ENCODE measurements at regions not wholly inside any gene's neighbourhood (a gene's known extent, or its start where the extent isn't known, plus 50 kb on each side); places are given as distances from the start of the nearest gene placed in this dataset.

DNA sequence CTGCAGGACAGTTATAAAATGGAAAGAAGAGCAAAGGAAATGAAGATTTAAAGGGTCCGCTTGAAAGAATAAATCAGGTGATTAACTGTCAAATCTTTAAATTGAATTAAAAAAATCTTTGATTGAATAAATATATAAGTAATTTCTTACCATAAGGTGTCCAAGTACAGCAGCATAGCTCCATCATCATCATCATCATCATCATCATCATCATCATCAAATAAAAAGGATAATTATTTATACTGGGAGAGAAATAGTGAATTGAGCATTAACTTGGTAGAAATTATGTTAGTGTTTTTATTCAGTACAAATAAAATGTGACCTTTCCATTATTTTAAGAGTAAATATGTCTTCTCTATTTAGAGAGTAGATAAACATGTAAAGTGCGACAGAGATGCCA is 745.6 kb upstream of the MARCKS start:
- H3K9me3 ChIP-seq: no peaks in the 10 kb centered on the region
- TF ChIP-seq CTCF (IDR thresholded peaks at IDR 0.05): no peak
- intact Hi-C loops (cut with DNase I): no loop called here
- H3K4me3 ChIP-seq: no peak overlapping the region
- H3K27ac ChIP-seq: no peak overlapping the region
- H3K36me3 ChIP-seq: no peaks in the 10 kb centered on the region
- H3K4me1 ChIP-seq: no peaks in the 10 kb centered on the region
- H3K9ac ChIP-seq (ENCODE audit: low read depth in 2 of 2, low read length in 2 of 2): no peak overlapping the region
- H3K27me3 ChIP-seq: no peaks in the 10 kb centered on the region
- DNase-seq: no peak

- intact Hi-C loops (cut with DNase I): no loop called here
- DNase-seq: no peak
- Histone ChIP-seq H3K36me3 (no peaks in the 10 kb centered on the region), H3K9ac (ENCODE audit: low read depth in 2 of 2, low read length in 2 of 2) (no peak overlapping the region), H3K4me3 (no peak overlapping the region), H3K27ac (no peak overlapping the region), H3K4me1 (no peaks in the 10 kb centered on the region), H3K9me3 (no peaks in the 10 kb centered on the region), H3K27me3 (no peaks in the 10 kb centered on the region)
- TF ChIP-seq CTCF (IDR thresholded peaks at IDR 0.05): no peak
These were observed 745.1 kb upstream of the MARCKS start for GRCh38 chr6:113112086-113112485.

DNA sequence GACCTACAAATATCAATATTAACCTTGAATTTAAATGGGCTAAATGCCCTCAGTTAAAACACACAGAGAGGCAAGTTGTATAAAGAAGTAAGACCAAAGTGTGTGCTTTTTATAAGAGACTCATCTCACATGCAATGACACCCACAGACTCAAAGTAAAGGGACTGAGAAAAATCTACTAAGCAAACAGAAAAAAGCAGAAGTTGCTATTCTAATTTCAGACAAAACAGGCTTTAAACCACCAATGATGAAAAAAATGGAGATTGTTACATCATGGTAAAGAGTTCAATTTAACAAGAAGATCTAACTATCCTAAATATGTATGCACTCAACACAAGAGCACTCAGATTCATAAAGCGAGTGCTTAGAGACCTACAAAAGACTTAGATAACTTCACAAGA is 741.9 kb upstream of the MARCKS start:
- no peak for DNase-seq
- H3K9me3 ChIP-seq: no peaks in the 10 kb centered on the region
- no peaks in the 10 kb centered on the region for H3K36me3 ChIP-seq
- no peak overlapping the region for H3K27ac ChIP-seq
- H3K4me1 ChIP-seq: no peaks in the 10 kb centered on the region
- intact Hi-C loops (cut with DNase I): no loop called here
- H3K9ac ChIP-seq (ENCODE audit: low read depth in 2 of 2, low read length in 2 of 2): no peak overlapping the region
- TF ChIP-seq CTCF (IDR thresholded peaks at IDR 0.05): no peak
- H3K4me3 ChIP-seq: no peak overlapping the region
- no peaks in the 10 kb centered on the region for H3K27me3 ChIP-seq

DNA sequence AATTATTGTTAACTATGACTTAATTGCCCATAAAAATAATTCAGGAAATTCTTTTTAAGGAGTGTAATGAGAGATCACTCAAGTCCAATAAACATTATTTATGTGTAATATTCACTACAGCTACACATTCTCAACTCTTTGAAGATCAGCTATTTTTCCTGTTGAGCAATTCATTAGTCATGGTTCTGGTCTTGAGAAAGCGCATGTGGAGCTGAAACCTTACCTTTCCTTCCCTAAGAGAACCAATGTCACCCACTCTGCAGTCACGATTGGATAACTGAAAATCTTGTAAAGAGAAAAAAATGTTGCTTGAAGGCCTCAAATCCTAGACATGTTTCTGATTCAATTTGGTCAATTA is 736.9 kb upstream of the MARCKS start:
- Histone ChIP-seq H3K4me3 (no peak overlapping the region), H3K36me3 (no peaks in the 10 kb centered on the region), H3K9me3 (no peaks in the 10 kb centered on the region), H3K27me3 (no peaks in the 10 kb centered on the region), H3K4me1 (no peaks in the 10 kb centered on the region), H3K27ac (no peak overlapping the region), H3K9ac (ENCODE audit: low read depth in 2 of 2, low read length in 2 of 2) (no peak overlapping the region)
- intact Hi-C loops (cut with DNase I): no loop called here
- TF ChIP-seq CTCF (IDR thresholded peaks at IDR 0.05): no peak
- no peak for DNase-seq

DNA sequence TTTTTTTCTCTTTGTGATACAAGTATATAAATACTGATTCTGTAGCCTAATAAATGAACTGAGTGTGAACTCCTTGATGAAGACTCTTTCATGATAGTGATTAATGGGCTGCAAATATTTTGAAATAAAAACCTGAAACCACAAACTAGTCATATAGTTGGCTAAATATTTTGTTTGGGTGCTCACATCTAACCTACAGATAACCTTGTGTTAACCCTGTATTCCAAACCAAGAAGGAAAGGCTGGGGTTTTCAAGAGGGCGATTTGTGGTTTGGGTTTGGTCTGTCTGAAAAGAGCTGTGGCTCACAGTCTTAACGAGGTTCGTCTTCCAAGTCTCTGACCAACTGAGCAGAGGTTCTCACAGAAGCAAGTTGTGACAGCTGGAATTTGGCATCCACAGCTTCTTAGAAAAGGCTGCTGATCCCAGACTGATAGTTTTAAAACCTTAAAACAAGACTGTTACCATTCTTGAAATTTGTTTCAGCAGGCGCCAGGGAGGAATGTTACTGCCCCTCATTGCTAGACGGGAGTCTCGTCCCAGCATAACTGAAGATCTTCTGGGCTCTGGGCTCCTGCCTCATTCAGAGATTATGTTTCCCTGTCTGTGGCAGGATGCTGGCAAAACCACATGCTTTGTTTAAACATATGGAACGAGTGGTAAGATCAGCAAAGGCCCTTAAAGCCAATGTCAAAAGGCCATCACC is 736.4 kb upstream of the MARCKS start:
- Histone ChIP-seq H3K9me3 (no peaks in the 10 kb centered on the region), H3K9ac (ENCODE audit: low read depth in 2 of 2, low read length in 2 of 2) (no peak overlapping the region), H3K27me3 (no peaks in the 10 kb centered on the region), H3K4me1 (no peaks in the 10 kb centered on the region), H3K36me3 (no peaks in the 10 kb centered on the region), H3K27ac (no peak overlapping the region), H3K4me3 (no peak overlapping the region)
- intact Hi-C loops (cut with DNase I): no loop called here
- DNase-seq: no peak
- TF ChIP-seq CTCF (IDR thresholded peaks at IDR 0.05): no peak
